Activated CD4-positive, alpha-beta T cell treated with anti-CD3 and anti-CD28 coated beads, Interleukin-2, amount 10 ng/mL, durations not matched to agents 24 days and 14 days (primary cell): ENCODE measurements at regions not wholly inside any gene's neighbourhood (a gene's known extent, or its start where the extent isn't known, plus 50 kb on each side); places are given as distances from the start of the nearest gene placed in this dataset.
"Not testable (repeated sequence)": the region's sequence is repeated elsewhere in the genome, so short reads cannot be mapped to it uniquely, and the experiment has no call there.

ENCODE experiments used
- DNase-seq: peaks from one replicate; pipeline ENCODE4 v3.0.0; 2022
- H3K27ac Mint-ChIP-seq: one replicate; pipeline ENCODE4 v1.8.0; 2022; ENCODE audit warnings: mild to moderate bottlenecking, mixed read lengths
- H3K27me3 Mint-ChIP-seq: one replicate; pipeline ENCODE4 v1.8.0; 2022; ENCODE audit warnings: mixed read lengths
- H3K36me3 Mint-ChIP-seq: one replicate; pipeline ENCODE4 v1.8.0; 2022; ENCODE audit warnings: low read depth, mild to moderate bottlenecking, mixed read lengths
- H3K4me1 Mint-ChIP-seq: one replicate; pipeline ENCODE4 v1.8.0; 2021; ENCODE audit warnings: mixed read lengths
- H3K4me3 Mint-ChIP-seq: one replicate; pipeline ENCODE4 v1.8.0; 2022; ENCODE audit warnings: mild to moderate bottlenecking, moderate library complexity, mixed read lengths
- H3K9me3 Mint-ChIP-seq: one replicate; pipeline ENCODE4 v1.8.0; 2021; ENCODE audit warnings: mixed read lengths
- intact Hi-C: fragments of 100-400 bp; cut with micrococcal nuclease; formaldehyde crosslinking; loops from one replicate; pipeline ENCODE4 v1.15.1; 2023

- Mint-ChIP-seq H3K27ac (no peak overlapping the region), H3K36me3 (no peaks in the 10 kb centered on the region), H3K4me1 (peaks cover 2% of the 10 kb centered on the region), H3K9me3 (no peaks in the 10 kb centered on the region), H3K27me3 (peaks cover 8% of the 10 kb centered on the region), H3K4me3 (no peak overlapping the region)
- intact Hi-C loops = no loop called here
- no peak for DNase-seq
Observed at GRCh38 chr3:101150504-101150903, 157.3 kb upstream of the ABI3BP start.

GRCh38 chr3:101149707-101150106 is 156.5 kb upstream of the ABI3BP start:
- intact Hi-C loops = no loop called here
- peaks cover 2% of the 10 kb centered on the region for H3K4me1 Mint-ChIP-seq
- no peak for DNase-seq
- no peak overlapping the region for H3K4me3 Mint-ChIP-seq
- no peak overlapping the region for H3K27ac Mint-ChIP-seq
- H3K9me3 Mint-ChIP-seq = no peaks in the 10 kb centered on the region
- peaks cover 8% of the 10 kb centered on the region for H3K27me3 Mint-ChIP-seq
- H3K36me3 Mint-ChIP-seq = no peaks in the 10 kb centered on the region

- H3K36me3 Mint-ChIP-seq = no peaks in the 10 kb centered on the region
- no peak overlapping the region for H3K4me3 Mint-ChIP-seq
- no peak overlapping the region for H3K27ac Mint-ChIP-seq
- no peaks in the 10 kb centered on the region for H3K9me3 Mint-ChIP-seq
- intact Hi-C loops = no loop called here
- H3K4me1 Mint-ChIP-seq = peaks cover 2% of the 10 kb centered on the region
- H3K27me3 Mint-ChIP-seq = peaks cover 6% of the 10 kb centered on the region
- no peak for DNase-seq
Observed at GRCh38 chr3:101149251-101149650, 156.0 kb upstream of the ABI3BP start.

GRCh38 chr3:101148001-101148400 is 154.8 kb upstream of the ABI3BP start:
- H3K4me3 Mint-ChIP-seq = no peak overlapping the region
- H3K27me3 Mint-ChIP-seq = peaks cover 3% of the 10 kb centered on the region
- no peaks in the 10 kb centered on the region for H3K36me3 Mint-ChIP-seq
- no peak for DNase-seq
- H3K4me1 Mint-ChIP-seq = peaks cover 2% of the 10 kb centered on the region
- no peaks in the 10 kb centered on the region for H3K9me3 Mint-ChIP-seq
- no peak overlapping the region for H3K27ac Mint-ChIP-seq
- intact Hi-C loops = no loop called here

GRCh38 chr3:101146946-101147345 is 153.7 kb upstream of the ABI3BP start:
- no peak overlapping the region for H3K27ac Mint-ChIP-seq
- DNase-seq = no peak
- no peaks in the 10 kb centered on the region for H3K9me3 Mint-ChIP-seq
- H3K4me3 Mint-ChIP-seq = no peak overlapping the region
- H3K4me1 Mint-ChIP-seq = peaks cover 2% of the 10 kb centered on the region
- H3K36me3 Mint-ChIP-seq = no peaks in the 10 kb centered on the region
- intact Hi-C loops = no loop called here
- H3K27me3 Mint-ChIP-seq = peaks cover 7% of the 10 kb centered on the region

GRCh38 chr3:101144105-101144504 is 150.9 kb upstream of the ABI3BP start:
- no peak for DNase-seq

GRCh38 chr3:101143012-101143411 is 149.8 kb upstream of the ABI3BP start:
- Mint-ChIP-seq H3K9me3 (no peaks in the 10 kb centered on the region), H3K4me3 (no peak overlapping the region), H3K36me3 (no peaks in the 10 kb centered on the region), H3K27me3 (peaks cover 7% of the 10 kb centered on the region), H3K27ac (no peak overlapping the region), H3K4me1 (peaks cover 2% of the 10 kb centered on the region)
- DNase-seq = no peak
- intact Hi-C loops = no loop called here

More at GRCh38 chr3:101144105-101144504, 150.9 kb upstream of the ABI3BP start:
- Mint-ChIP-seq H3K27ac (no peak overlapping the region), H3K4me1 (peaks cover 2% of the 10 kb centered on the region), H3K9me3 (no peaks in the 10 kb centered on the region), H3K27me3 (peaks cover 7% of the 10 kb centered on the region), H3K4me3 (no peak overlapping the region), H3K36me3 (no peaks in the 10 kb centered on the region)
- intact Hi-C loops = no loop called here

GRCh38 chr3:101142160-101142559 is 148.9 kb upstream of the ABI3BP start:
- Mint-ChIP-seq H3K4me3 (no peak overlapping the region), H3K9me3 (no peaks in the 10 kb centered on the region), H3K36me3 (no peaks in the 10 kb centered on the region), H3K27me3 (peaks cover 7% of the 10 kb centered on the region), H3K27ac (no peak overlapping the region), H3K4me1 (peaks cover 2% of the 10 kb centered on the region)
- intact Hi-C loops = no loop called here
- no peak for DNase-seq

- no peak overlapping the region for H3K4me3 Mint-ChIP-seq
- intact Hi-C loops = no loop called here
- H3K9me3 Mint-ChIP-seq = no peaks in the 10 kb centered on the region
- DNase-seq = no peak
- H3K27ac Mint-ChIP-seq = no peak overlapping the region
- no peaks in the 10 kb centered on the region for H3K36me3 Mint-ChIP-seq
- H3K27me3 Mint-ChIP-seq = peaks cover 14% of the 10 kb centered on the region
- H3K4me1 Mint-ChIP-seq = no peaks in the 10 kb centered on the region
Observed at GRCh38 chr3:101141135-101141534, 147.9 kb upstream of the ABI3BP start.

- peaks cover 2% of the 10 kb centered on the region for H3K4me1 Mint-ChIP-seq
- H3K27me3 Mint-ChIP-seq = peaks cover 14% of the 10 kb centered on the region
- DNase-seq = peak; percentile 17
- intact Hi-C loops = no loop called here
- no peaks in the 10 kb centered on the region for H3K9me3 Mint-ChIP-seq
- no peaks in the 10 kb centered on the region for H3K36me3 Mint-ChIP-seq
- H3K27ac Mint-ChIP-seq = no peak overlapping the region
- no peak overlapping the region for H3K4me3 Mint-ChIP-seq
Observed at GRCh38 chr3:101138817-101139216, 145.6 kb upstream of the ABI3BP start.

- no peak for DNase-seq
- H3K4me3 Mint-ChIP-seq = no peak overlapping the region
- no peaks in the 10 kb centered on the region for H3K36me3 Mint-ChIP-seq
- peaks cover 8% of the 10 kb centered on the region for H3K27me3 Mint-ChIP-seq
- peaks cover 9% of the 10 kb centered on the region for H3K4me1 Mint-ChIP-seq
- no peak overlapping the region for H3K27ac Mint-ChIP-seq
- intact Hi-C loops = no loop called here
- peaks cover 4% of the 10 kb centered on the region for H3K9me3 Mint-ChIP-seq
Observed at GRCh38 chr3:101134331-101134730, 141.1 kb upstream of the ABI3BP start.

GRCh38 chr3:101133652-101134051 is 140.4 kb upstream of the ABI3BP start:
- Mint-ChIP-seq H3K4me1 (peaks cover 9% of the 10 kb centered on the region), H3K27me3 (peaks cover 7% of the 10 kb centered on the region), H3K27ac (no peak overlapping the region), H3K36me3 (no peaks in the 10 kb centered on the region), H3K4me3 (peak overlapping the region; percentile 9), H3K9me3 (peaks cover 4% of the 10 kb centered on the region)
- intact Hi-C loops = no loop called here
- DNase-seq = peak; percentile 59

- intact Hi-C loops, H3K36me3 Mint-ChIP-seq, H3K9me3 Mint-ChIP-seq, H3K4me1 Mint-ChIP-seq, H3K27ac Mint-ChIP-seq, H3K27me3 Mint-ChIP-seq, H3K4me3 Mint-ChIP-seq, DNase-seq: not testable (repeated sequence)
Observed at GRCh38 chr3:101133197-101133596, 140.0 kb upstream of the ABI3BP start.

- intact Hi-C loops = no loop called here
- no peak for DNase-seq
- Mint-ChIP-seq H3K4me1 (peaks cover 9% of the 10 kb centered on the region), H3K4me3 (no peak overlapping the region), H3K9me3 (peaks cover 4% of the 10 kb centered on the region), H3K27me3 (peaks cover 5% of the 10 kb centered on the region), H3K36me3 (no peaks in the 10 kb centered on the region), H3K27ac (no peak overlapping the region)
Observed at GRCh38 chr3:101131767-101132166, 138.5 kb upstream of the ABI3BP start.

- intact Hi-C loops = no loop called here
- Mint-ChIP-seq H3K36me3 (no peaks in the 10 kb centered on the region), H3K9me3 (peaks cover 4% of the 10 kb centered on the region), H3K4me3 (no peak overlapping the region), H3K27me3 (peaks cover 9% of the 10 kb centered on the region), H3K27ac (no peak overlapping the region), H3K4me1 (peaks cover 6% of the 10 kb centered on the region)
- DNase-seq = no peak
Observed at GRCh38 chr3:101128786-101129185, 135.6 kb upstream of the ABI3BP start.
